Embryonic facial prominence (tissue), 1 donor: ENCODE measurements at regions not wholly inside any gene's neighbourhood (a gene's known extent, or its start where the extent isn't known, plus 50 kb on each side); places are given as distances from the start of the nearest gene placed in this dataset.
"Not testable (repeated sequence)": the region's sequence is repeated elsewhere in the genome, so short reads cannot be mapped to it uniquely, and the experiment has no call there.

Source experiments
- DNase-seq: peaks from one replicate; pipeline ENCODE4 v3.0.0-alpha.2; 2016; ENCODE audit errors: extremely low spot score

DNA sequence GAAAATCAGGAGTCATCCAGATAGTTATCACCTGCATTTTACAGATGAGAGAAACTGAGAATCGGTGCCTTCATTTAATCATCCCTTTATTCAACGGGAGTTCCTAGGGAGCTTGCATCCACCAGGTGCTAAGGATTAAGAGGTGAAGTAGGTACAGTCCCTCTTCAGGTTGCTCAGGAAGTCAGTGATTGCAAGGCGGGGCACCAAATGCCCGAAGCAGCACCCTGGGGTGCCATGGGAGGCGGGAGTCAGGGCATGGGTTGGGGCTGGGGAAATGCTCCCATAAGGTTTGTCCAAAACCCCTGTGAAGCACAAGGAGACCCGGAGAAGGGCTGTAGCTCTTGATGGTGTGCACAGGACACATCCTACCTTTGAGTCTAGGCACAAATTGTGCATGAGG lies 98.8 kb upstream of the KLF4 start:
- DNase-seq = no peak

DNA sequence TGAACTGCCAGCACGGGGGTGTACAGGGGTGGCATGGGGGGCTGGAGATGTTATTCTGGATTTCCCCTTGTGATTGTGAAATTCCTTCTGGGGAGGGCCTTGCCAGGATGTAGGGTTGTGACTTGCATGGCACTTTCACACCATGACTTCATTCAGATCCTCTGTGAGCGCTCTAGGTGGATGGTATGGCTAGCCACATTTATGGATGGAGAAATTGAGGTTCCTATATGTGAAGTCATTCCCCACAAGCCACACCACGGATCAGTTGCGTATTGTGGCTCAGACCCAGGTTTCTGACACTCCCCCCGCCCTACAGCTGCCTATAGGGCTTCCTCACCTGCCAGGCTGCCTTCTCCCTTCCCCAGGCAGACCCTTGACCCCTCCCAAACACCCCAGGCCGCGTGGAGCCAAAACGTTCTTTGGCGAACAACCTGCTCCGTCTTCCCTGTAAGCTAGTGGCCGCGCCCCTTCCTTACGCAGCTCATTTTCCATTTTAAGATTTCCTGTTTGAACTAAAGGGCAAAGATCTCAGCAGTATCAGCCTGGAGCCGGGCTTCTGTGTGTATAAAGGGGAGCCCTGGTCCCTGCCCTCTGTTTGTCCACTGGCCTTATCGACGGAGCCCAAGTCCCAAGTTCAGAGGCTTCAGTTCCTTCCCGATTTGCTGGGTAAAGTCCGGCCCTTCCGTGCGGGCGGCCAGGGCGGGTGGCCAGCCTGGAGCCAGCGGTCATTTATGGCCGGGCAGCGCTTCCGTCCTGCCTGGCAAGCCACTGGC lies 97.8 kb upstream of the KLF4 start:
- no peak for DNase-seq

DNA sequence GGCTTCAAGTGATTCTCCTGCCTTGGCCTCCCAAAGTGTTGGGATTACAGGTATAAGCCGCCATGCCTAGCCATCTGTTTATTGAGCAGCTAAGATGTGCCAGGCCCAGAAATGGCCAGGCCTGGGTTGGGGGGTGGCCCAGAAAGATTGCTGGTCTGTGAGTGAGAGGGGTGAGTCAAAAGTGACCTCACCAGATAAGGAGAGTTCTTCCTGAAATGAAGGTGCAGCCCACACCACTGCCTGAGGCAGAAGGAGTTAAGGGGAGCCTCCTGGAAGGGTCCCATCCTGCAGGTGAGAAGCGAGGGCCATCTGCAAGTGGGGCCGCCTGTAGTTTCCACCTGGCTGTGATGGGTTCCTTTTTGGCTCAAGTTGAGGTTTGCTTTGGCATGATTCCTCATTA lies 96.9 kb upstream of the KLF4 start:
- no peak for DNase-seq

DNA sequence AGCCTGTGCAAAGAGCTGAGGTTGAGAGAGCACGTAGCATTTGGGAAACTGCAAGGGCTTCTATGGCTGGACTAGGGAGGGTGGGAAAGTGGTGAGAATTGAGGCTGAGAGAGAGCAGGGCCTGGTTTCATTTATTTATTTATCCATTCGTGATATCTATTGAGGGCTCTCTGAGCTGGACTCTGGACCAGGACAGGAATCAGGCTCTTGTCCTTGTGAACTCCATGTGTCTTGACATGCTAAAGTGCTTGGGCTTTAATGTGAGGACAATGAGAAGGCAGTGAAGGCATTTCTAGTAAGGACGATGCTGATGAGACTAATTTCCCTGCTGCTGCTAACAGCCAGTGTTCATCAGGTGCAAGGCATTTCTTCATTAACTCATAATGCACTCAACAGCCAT lies 95.9 kb upstream of the KLF4 start:
- DNase-seq = no peak

DNA sequence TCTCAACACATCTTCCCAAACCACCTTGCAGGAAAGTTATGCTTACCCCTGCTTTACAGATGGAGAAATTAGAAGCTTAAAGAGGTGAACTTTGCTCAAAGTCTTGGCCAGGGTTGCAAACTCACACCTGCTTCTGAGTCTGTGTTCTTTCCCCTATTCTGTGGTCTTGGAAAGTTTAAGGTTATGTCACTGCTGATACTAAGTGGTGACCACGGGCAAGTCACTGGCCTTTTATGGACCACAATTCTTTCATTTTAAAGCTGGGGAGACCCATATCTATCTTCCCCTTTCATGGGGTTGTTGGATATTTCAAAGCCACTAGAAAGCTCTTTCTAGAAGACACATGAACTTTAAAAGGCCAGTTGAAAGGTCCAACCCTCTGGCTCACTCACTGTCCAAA lies 95.4 kb upstream of the KLF4 start:
- DNase-seq = no peak

DNA sequence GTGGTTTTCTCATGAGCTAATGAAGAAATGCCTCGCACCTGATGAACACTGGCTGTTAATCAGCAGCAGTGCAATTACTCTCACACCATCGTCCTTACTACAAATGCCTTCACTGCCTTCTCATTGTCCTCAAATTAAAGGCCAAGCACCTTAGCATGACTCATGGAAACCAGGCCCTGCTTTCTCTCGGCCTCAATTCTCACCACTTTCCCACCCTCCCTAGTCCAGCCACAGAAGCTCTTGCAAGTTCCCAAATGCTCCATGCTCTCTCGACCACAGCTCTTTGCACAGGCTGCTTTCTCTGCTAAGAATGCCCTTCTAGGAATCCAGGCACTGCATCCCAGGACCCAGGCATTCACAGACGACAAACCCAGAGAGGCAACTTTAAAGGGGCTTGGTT lies 94.6 kb upstream of the KLF4 start:
- no peak for DNase-seq

DNA sequence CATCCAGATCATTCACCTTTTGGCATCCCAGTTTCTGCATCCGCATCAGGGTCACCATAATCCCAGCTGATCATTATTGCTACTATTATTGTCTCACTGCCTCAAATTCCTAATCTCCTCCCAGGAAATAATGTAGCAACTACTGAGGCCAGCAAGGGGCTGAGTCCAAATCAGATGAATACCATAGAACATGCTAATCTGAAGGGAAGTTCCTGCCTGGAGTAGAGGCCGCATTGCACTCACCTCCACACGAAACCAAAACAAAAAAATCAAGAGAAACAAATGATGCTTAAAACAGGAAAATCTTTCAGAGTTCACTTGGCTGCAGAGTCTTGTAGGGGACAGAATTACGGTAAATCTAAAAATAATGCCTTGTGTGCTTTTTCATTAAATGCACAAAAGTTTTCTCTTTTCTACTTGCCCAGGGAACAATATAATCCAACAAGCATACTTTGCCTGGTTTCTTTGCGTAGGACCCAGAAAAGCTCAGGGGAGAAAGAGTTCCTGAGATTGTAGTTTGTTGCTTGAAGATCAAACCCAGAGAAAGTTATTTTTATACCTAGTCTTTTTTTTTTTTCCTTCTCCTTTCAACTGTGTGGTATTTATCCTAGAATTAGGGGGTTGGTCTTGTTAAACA lies 87.7 kb upstream of the KLF4 start:
- no peak for DNase-seq

DNA sequence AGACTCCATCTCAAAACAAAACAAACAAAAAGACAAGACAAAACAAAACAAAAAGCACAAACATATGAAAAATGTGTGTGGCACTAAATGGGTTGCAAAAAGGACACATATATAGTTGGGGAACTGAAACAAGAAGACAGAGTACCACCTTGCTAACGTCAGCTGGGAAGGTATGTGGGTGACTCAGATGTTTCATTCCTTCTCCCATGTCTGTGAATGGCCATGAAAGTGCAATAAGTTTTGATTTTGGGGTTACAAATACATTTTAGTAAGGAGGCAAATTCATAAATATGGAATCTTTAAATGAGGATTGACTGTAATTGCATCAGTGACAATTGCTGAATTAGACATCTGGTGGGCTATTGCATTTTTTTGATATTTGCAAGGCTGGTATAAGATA lies 81.6 kb upstream of the KLF4 start:
- DNase-seq = no peak

DNA sequence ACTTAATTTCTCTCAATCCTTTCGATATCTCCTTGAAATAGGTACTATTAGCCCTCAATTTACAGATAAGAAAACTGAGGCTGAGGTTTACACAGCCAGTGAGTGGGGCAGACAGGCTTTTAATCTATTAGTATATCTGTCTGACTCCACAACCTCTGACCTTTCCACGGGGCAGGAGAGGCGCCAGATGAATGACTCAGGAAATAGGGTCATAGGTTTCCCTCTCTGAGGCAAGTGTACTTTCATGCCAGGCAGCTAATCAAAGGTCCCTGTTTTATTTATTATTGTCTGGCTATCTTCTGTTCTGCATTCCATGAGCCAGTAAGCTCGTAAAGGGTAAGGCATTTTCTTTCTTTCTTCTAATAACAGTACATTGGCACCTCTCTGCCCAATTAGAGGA lies 79.6 kb upstream of the KLF4 start:
- DNase-seq = no peak

DNA sequence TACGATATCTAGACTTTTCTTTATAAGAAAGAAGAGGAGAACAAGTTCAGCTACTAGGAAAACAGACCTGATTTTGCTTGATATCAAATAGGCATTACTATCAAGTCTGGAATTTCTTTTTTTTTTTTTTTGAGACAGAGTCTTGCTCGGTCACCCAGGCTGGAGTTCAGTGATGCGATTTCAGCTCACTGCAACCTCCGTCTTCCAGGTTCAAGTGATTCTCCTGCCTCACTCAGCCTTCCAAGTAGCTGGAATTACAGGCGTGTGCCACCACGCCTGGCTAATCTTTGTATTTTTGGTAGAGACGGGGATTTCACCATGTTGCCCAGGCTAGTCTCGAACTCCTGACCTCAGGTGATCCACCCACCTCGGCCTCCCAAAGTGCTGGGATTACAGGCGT lies 78.8 kb upstream of the KLF4 start:
- not testable (repeated sequence) for DNase-seq

DNA sequence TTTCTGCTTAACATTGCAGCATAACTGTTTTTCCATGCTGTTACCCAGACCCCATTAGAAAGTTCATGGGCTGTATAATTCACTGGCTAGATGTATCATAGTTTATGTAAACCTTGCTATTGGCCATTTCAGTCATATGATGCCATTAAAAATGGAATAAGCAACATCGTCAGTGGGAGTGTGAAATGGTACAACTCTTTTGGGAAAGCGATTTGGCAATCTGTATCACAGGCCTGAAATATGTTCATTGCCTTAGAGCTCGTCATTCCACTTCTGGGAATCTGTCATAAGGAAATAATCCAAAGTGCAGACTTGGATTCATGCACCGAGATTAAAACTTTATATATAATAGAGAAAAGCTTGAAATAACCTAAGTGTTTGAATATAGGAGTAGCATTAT lies 77.9 kb upstream of the KLF4 start:
- DNase-seq = no peak

DNA sequence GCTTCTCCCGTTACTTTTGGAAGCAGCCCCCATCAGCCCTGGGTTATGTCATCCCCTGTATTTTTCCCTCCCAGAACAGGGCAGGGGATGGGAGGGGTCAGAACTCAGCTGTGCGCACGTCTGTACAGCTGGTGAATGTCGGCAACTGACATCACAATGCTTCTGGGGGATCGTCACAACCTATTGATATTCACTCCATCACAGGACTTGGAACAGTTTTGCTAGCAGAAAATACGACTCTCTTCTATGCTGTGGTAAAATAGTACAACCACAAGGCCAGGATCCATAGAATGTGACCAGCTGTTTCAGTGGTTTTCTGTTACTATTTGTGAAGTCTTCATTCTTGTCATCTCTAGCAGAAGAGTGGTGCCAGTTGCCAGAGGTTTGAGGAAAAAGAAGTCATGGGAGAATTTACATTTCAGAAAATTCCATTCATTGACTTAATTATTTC lies 77.1 kb upstream of the KLF4 start:
- DNase-seq = peak; percentile 71

DNA sequence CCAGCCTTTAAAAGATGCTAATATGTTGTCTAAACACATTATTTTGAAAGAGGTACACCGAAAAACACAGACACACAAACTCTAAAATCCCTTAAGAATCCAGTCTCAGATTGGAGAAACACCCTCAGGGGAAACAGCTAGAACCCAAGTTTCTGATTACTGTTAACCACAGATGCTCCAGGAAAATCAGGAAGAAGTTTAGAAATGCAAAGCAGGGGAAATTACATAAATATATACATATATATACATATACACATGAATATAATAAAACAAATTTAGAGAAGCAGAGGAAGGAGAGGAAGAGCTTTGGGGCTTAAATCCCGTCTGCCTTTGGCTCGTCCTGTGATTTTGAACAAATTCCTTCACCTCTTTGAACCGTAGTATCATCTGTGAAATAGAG lies 73.2 kb upstream of the KLF4 start:
- DNase-seq = no peak

DNA sequence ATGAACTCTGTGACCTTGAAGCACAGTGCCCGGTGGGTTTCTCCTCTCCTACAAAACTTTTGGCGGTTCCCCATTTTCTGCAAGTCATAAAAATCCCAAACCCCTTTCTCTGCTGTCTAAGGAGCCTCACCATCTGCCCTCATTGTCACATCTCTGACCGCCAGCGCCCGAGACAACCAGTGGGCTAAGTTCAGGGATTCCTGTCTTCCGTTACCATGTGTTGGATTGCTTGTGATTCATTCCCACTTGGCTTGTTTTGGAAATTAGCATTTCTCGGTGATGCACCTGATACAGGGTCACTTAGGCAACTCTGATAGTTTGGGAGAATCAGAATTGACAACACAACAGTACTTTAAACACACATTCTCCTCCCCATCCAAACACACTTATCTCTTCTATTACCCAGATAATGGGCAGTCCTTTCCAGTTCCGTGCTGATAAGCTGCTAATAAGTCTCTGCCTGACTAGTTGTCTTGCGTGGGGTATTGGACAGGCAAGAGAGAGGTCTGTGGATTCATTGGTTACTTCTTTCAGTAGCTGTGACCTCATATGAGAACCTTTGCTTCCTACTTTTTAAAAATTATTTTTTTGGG lies 70.0 kb upstream of the KLF4 start:
- DNase-seq = no peak

DNA sequence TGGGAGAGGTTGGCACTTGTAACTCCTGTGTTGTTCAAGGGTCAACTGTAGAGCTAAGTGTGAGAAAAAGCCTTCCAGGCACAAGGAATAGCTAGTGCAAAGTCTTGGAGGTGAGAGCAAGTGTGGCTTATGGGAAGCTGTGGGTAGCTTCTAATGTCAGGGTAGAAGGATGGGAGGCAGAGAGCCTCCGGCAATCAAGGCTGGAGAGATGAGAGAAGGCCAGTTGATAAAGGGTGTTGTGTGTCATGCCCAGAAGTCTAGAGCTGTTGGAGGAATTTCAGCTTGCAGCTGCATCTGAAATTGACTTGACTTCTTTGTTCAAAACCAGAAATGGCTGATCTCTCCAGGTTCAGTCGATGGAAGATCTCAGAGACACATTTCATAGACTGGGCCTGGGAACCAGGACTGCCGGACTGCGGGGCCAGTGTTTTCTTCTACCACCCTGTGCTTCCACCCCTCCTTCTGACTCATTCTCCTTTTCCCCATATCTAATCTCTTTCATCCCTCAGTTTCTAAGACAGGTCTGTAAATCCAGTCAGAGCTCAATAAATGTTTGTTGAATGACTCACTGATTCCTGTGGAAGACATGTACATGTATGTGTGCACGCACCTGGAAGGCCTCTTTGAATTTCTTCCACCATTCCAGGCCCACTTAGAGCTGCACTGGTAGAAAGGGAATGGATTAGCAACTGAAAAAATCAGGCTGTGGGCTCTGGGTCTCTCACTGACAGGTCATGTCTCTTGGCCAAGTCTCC lies 67.8 kb upstream of the KLF4 start:
- no peak for DNase-seq

DNA sequence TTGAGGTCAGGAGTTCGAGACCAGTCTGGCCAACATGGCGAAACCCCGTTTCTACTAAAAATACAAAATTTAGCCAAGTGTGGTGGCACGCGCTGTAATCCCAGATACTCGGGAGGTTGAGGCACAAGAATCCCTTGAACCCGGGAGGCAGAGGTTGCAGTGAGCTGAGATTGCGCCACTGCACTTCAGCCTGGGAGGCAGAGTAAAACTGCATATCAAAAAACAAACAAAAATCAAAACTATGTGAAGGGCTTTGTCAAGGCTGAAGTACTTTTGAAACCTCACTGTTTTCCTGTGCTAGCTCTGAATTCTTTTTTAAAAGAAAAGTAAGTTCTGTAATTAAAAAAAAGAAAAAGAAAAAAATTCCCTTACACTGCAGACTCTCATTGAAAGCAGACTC lies 65.1 kb upstream of the KLF4 start:
- no peak for DNase-seq

DNA sequence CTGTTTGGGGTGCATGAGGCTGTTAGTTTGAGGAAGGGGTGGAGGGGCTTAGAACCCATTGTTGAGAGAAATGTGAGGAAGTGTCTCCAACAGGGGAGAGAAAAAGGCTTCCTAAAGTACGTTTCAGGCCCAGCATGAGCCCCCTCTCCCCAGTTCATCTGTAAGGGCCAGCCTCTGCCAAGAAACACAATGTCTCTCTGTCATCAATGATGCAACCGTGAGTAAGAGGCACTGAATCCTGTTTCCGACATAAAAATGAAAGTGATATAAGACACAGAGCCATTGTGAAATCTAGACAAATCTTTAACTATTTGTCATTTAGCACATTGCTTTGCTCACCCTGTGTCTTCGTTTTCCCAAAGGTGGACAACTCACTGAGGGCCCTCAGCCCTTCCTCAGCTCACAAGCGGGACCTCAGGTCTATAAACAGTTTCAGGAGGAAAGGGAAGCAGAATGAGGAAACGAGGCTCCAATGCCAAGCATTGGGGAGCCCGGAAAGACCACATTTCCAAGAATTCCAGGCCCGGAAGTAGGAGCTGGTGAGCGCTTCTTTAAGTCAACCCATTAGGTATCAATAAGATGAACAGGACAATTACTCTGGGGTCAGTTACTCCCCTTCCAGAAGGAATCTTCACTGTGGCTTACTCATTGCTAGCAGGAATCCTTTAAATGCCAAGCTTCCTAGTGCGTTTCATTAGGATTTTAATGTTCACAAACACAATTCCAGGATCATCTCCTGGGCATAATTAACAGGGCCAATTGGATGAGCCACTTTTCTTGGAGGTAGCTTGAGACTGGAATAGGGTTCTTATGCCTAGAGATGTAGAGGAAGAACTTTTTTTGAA lies 59.0 kb upstream of the KLF4 start:
- no peak for DNase-seq

DNA sequence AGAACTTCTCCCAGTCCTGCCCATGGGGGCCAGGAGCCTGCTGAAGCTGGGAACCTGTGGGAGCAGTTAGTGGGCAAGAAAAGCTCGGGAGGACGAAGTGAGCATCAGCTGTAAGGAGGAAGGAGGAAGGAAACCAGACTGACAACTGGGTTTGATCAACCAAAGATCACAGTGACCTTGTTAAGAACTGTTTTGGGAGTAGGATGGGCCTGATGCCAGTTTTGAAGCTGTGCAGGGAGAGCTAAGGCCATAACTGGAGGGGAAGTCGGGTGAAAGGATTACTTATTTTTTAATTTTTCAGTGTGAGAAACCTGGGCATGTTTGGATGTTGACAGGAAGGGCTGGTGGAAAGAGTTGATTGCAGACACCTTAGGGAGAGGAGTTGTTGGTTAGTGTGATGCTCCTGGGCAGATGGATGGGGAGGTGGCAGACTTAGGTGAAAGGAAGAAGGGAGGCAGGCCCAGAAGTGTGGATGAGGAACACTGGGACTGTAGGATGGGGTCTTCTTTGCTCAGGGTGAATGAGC lies 58.3 kb upstream of the KLF4 start:
- no peak for DNase-seq

DNA sequence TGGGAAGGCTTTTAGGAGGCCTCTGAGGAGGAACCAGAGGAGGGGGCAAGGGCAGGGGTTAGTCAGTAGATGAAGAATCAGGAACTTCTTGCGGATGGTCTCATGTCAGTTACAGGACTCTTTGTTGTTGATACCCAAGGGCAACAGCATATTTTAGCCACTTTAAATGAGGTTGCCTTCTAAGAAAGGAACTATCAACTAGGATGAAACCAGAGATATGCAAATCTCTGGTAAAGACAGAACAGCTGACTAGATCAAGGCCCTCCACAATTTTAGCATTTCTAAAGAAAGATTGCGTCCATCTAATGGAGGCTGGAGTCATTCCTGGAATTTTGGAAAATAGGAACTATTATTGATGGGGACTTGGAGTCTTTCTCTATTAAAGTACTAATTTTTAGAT lies 57.7 kb upstream of the KLF4 start:
- DNase-seq = no peak

DNA sequence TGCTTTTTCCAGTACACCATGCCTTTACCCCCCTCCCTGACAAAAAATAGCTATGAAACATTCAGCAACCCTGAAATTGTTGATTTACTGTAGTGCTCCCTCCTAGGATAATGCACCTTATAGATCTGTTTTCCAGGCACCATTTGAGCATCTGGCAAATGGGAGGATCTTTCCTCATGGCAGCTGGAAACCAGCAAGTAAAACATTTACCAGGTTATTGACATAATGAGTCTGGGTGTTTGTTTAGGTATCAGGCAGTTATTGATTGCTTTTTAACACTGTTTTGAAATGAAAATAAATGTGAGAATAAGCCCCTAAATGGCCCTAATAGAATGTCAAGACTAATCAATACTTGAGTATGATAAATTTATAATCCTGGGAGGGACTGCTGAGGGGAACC lies 57.3 kb upstream of the KLF4 start:
- DNase-seq = no peak

DNA sequence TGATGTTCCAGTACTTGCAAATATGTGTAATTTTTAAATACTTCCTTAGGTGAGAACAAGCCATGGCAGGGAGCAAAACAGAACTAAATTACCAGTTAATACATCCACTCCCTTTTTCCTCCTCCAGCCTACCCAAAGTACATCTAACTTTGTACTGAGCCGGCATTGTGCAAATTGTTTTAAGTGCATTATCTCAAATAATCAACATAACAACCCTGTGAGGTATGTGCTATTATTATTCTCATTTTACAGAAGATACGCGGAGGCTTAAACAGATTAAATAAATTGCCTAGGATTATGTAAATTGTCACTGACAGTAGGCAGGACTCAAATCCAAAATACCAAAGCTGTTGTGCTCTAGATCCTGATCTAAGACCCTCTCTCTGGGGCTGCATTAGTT lies 55.5 kb upstream of the KLF4 start:
- no peak for DNase-seq
